Naive thymus-derived CD4-positive, alpha-beta T cell (primary cell): ENCODE measurements at regions not wholly inside any gene's neighbourhood (a gene's known extent, or its start where the extent isn't known, plus 50 kb on each side); places are given as distances from the start of the nearest gene placed in this dataset.
"Not testable (repeated sequence)": the region's sequence is repeated elsewhere in the genome, so short reads cannot be mapped to it uniquely, and the experiment has no call there.

ENCODE experiments used
- ATAC-seq: fragments of 150-1000 bp; cut with Tn5 transposase; 2 replicates; pipeline ENCODE4 v1.10.0; 2021; ENCODE audit warnings: mild to moderate bottlenecking, moderate library complexity
- CTCF ChIA-PET: fragments of 350-600 bp; sonication (Branson Sonifier 250); formaldehyde crosslinking; loops from one replicate; lab custom pipeline; 2021; ENCODE audit warnings: antibody characterized with exemption; lab: Charles Lee
- POLR2A ChIA-PET: fragments of 350-600 bp; sonication (Branson Sonifier 250); formaldehyde crosslinking; loops from one replicate; lab custom pipeline; 2021; ENCODE audit warnings: antibody characterized with exemption, inconsistent platforms; lab: Charles Lee
- DNase-seq, 9 donors: peaks; one replicate each; pipeline versions ENCODE4 v3.0.0 to v3.0.0-alpha.2; 2020 to 2022; ENCODE audit warnings: mixed read lengths in 1 of 9
- H3K27ac ChIP-seq: one replicate; pipeline ENCODE4 v1.7.0; 2013; ENCODE audit warnings: mild to moderate bottlenecking, low read depth, low read length, moderate library complexity
- H3K27me3 ChIP-seq, 2 donors: one replicate each; pipeline ENCODE4 v1.7.0; 2013; ENCODE audit warnings: low read length in 2 of 2, mild to moderate bottlenecking in 2 of 2, moderate library complexity in 2 of 2; ENCODE audit not compliant: control insufficient read depth in 2 of 2, insufficient read depth in 2 of 2
- H3K36me3 ChIP-seq, 3 experiments: 1 replicate in 2 of 3; 2 replicates in 1 of 3; pipeline ENCODE4 v1.7.0; 2013; ENCODE audit warnings: low read length in 3 of 3, mild to moderate bottlenecking in 3 of 3, moderate library complexity in 1 of 3; ENCODE audit not compliant: insufficient read depth in 3 of 3, control insufficient read depth in 2 of 3
- H3K4me1 ChIP-seq, 2 donors: one replicate each; pipeline ENCODE4 v1.7.0; 2013; ENCODE audit warnings: low read length in 2 of 2, mild to moderate bottlenecking in 2 of 2, moderate library complexity in 1 of 2; ENCODE audit not compliant: control insufficient read depth in 2 of 2, insufficient read depth in 2 of 2
- H3K4me3 ChIP-seq: 2 replicates; pipeline ENCODE4 v1.7.0; 2013; ENCODE audit warnings: mild to moderate bottlenecking, low read length
- H3K9me3 ChIP-seq, 3 experiments: 1 replicate in 2 of 3; 2 replicates in 1 of 3; pipeline ENCODE4 v1.7.0; 2013; ENCODE audit warnings: low read length in 3 of 3; ENCODE audit not compliant: control insufficient read depth in 2 of 3
- H3K27ac Mint-ChIP-seq, 9 donors: one replicate each; pipeline ENCODE4 v1.8.0; 2020 to 2022; ENCODE audit warnings: mixed read lengths in 9 of 9, mild to moderate bottlenecking in 8 of 9, moderate library complexity in 5 of 9, inconsistent platforms in 2 of 9
- H3K27me3 Mint-ChIP-seq, 5 donors: one replicate each; pipeline ENCODE4 v1.8.0; 2021 to 2022; ENCODE audit warnings: mixed read lengths in 5 of 5, mild to moderate bottlenecking in 1 of 5
- H3K36me3 Mint-ChIP-seq, 5 donors: one replicate each; pipeline ENCODE4 v1.8.0; 2020 to 2022; ENCODE audit warnings: mixed read lengths in 5 of 5, mild to moderate bottlenecking in 3 of 5, inconsistent platforms in 1 of 5
- H3K4me1 Mint-ChIP-seq, 7 donors: one replicate each; pipeline ENCODE4 v1.8.0; 2020 to 2022; ENCODE audit warnings: mixed read lengths in 7 of 7, mild to moderate bottlenecking in 3 of 7, inconsistent platforms in 1 of 7
- H3K4me3 Mint-ChIP-seq, 10 donors: one replicate each; pipeline ENCODE4 v1.8.0; 2020 to 2022; ENCODE audit warnings: mild to moderate bottlenecking in 10 of 10, mixed read lengths in 10 of 10, moderate library complexity in 6 of 10, inconsistent platforms in 2 of 10
- H3K9me3 Mint-ChIP-seq, 11 donors: one replicate each; pipeline ENCODE4 v1.8.0; 2020 to 2022; ENCODE audit warnings: mixed read lengths in 11 of 11, mild to moderate bottlenecking in 4 of 11, inconsistent platforms in 1 of 11, moderate library complexity in 1 of 11
- intact Hi-C, 2 donors: fragments of 100-400 bp; cut with micrococcal nuclease; formaldehyde crosslinking; loops; one replicate each; pipeline ENCODE4 v1.15.1; 2023

GRCh38 chr3:13185737-13186434, 112.7 kb upstream of the IQSEC1 start:
- no peaks in the 10 kb centered on the region for H3K4me1 ChIP-seq
- H3K27ac ChIP-seq: no peak overlapping the region
- ATAC-seq: no peak
- DNase-seq: no peak
- Mint-ChIP-seq H3K9me3 (peaks cover 0 to 35% (median 18%) of the 10 kb centered on the region in 11 donors), H3K4me3 (no peak overlapping the region), H3K36me3 (peaks cover 0 to 14% (median 9%) of the 10 kb centered on the region in 5 donors), H3K27me3 (peaks cover 0 to 13% (median 12%) of the 10 kb centered on the region in 5 donors), H3K27ac (no peak overlapping the region), H3K4me1 (peaks cover 0 to 15% (median 7%) of the 10 kb centered on the region in 7 donors)
- intact Hi-C loops: no loop called here
- no peaks in the 10 kb centered on the region for H3K27me3 ChIP-seq
- H3K36me3 ChIP-seq: peaks cover 0 to 3% (median 0%) of the 10 kb centered on the region in 3 experiments
- no peak overlapping the region for H3K4me3 ChIP-seq
- POLR2A ChIA-PET: no interaction called here
- peaks cover 0 to 9% (median 0%) of the 10 kb centered on the region in 3 experiments for H3K9me3 ChIP-seq
- CTCF ChIA-PET: interaction anchor here (0.5 kb wide), 1 partner anchor 11 kb away, joined by 4 read pairs; no protein-coding TSS in a partner anchor

GRCh38 chr3:13179582-13180210, 106.5 kb upstream of the IQSEC1 start:
- H3K36me3 ChIP-seq, ATAC-seq, DNase-seq, H3K4me3 ChIP-seq, H3K27ac Mint-ChIP-seq, H3K27ac ChIP-seq, POLR2A ChIA-PET, CTCF ChIA-PET, H3K4me3 Mint-ChIP-seq, H3K27me3 Mint-ChIP-seq, H3K4me1 Mint-ChIP-seq, H3K4me1 ChIP-seq, H3K36me3 Mint-ChIP-seq, intact Hi-C loops, H3K27me3 ChIP-seq: not testable (repeated sequence)
- peaks cover 0 to 11% (median 5%) of the 10 kb centered on the region in 3 experiments for H3K9me3 ChIP-seq
- H3K9me3 Mint-ChIP-seq: peaks cover 4 to 51% (median 20%) of the 10 kb centered on the region in 11 donors

- Histone ChIP-seq H3K4me1 (no peaks in the 10 kb centered on the region), H3K9me3 (peaks cover 0 to 11% (median 5%) of the 10 kb centered on the region in 3 experiments), H3K27ac (no peak overlapping the region), H3K36me3 (no peaks in the 10 kb centered on the region), H3K27me3 (no peaks in the 10 kb centered on the region), H3K4me3 (no peak overlapping the region)
- ATAC-seq (no peak), DNase-seq (no peak)
- ChIA-PET CTCF (no interaction called here), POLR2A (no interaction called here)
- Mint-ChIP-seq H3K4me3 (no peak overlapping the region), H3K4me1 (no peaks in the 10 kb centered on the region), H3K27ac (no peak overlapping the region), H3K27me3 (peaks cover 0 to 5% (median 2%) of the 10 kb centered on the region in 5 donors), H3K9me3 (peaks cover 4 to 47% (median 20%) of the 10 kb centered on the region in 11 donors), H3K36me3 (peaks cover 0 to 5% (median 1%) of the 10 kb centered on the region in 5 donors)
- intact Hi-C loops: no loop called here
These were observed 106.0 kb upstream of the IQSEC1 start for GRCh38 chr3:13179181-13179580.

- Mint-ChIP-seq H3K27ac (no peak overlapping the region), H3K4me1 (no peaks in the 10 kb centered on the region), H3K27me3 (peaks cover 0 to 5% (median 0%) of the 10 kb centered on the region in 5 donors), H3K36me3 (peaks cover 0 to 5% (median 1%) of the 10 kb centered on the region in 5 donors), H3K4me3 (no peak overlapping the region), H3K9me3 (peaks cover 4 to 37% (median 19%) of the 10 kb centered on the region in 11 donors)
- H3K36me3 ChIP-seq: no peaks in the 10 kb centered on the region
- ChIA-PET POLR2A (no interaction called here), CTCF (no interaction called here)
- DNase-seq (no peak), ATAC-seq (no peak)
- H3K4me1 ChIP-seq: no peaks in the 10 kb centered on the region
- intact Hi-C loops: no loop called here
- no peak overlapping the region for H3K4me3 ChIP-seq
- H3K9me3 ChIP-seq: peaks cover 0 to 11% (median 5%) of the 10 kb centered on the region in 3 experiments
- no peak overlapping the region for H3K27ac ChIP-seq
- H3K27me3 ChIP-seq: no peaks in the 10 kb centered on the region
These were observed 104.9 kb upstream of the IQSEC1 start for GRCh38 chr3:13178107-13178506.

GRCh38 chr3:13177641-13178040, 104.4 kb upstream of the IQSEC1 start:
- Mint-ChIP-seq H3K9me3 (peaks cover 4 to 37% (median 19%) of the 10 kb centered on the region in 11 donors), H3K36me3 (peaks cover 0 to 5% (median 1%) of the 10 kb centered on the region in 5 donors), H3K27me3 (peaks cover 0 to 5% (median 0%) of the 10 kb centered on the region in 5 donors), H3K4me1 (no peaks in the 10 kb centered on the region), H3K27ac (no peak overlapping the region), H3K4me3 (no peak overlapping the region)
- Histone ChIP-seq H3K27ac (no peak overlapping the region), H3K36me3 (no peaks in the 10 kb centered on the region), H3K4me1 (no peaks in the 10 kb centered on the region), H3K4me3 (no peak overlapping the region), H3K9me3 (peaks cover 0 to 11% (median 5%) of the 10 kb centered on the region in 3 experiments), H3K27me3 (no peaks in the 10 kb centered on the region)
- no peak for DNase-seq
- no peak for ATAC-seq
- POLR2A ChIA-PET: no interaction called here
- CTCF ChIA-PET: no interaction called here
- intact Hi-C loops: no loop called here

GRCh38 chr3:13177236-13177635, 104.0 kb upstream of the IQSEC1 start:
- no peak for ATAC-seq
- CTCF ChIA-PET: no interaction called here
- intact Hi-C loops: no loop called here
- no peak overlapping the region for H3K27ac ChIP-seq
- peaks cover 4 to 34% (median 17%) of the 10 kb centered on the region in 11 donors for H3K9me3 Mint-ChIP-seq
- peaks cover 0 to 2% (median 0%) of the 10 kb centered on the region in 5 donors for H3K27me3 Mint-ChIP-seq
- no peaks in the 10 kb centered on the region for H3K4me1 ChIP-seq
- H3K4me3 ChIP-seq: no peak overlapping the region
- H3K4me3 Mint-ChIP-seq: no peak overlapping the region
- POLR2A ChIA-PET: no interaction called here
- no peaks in the 10 kb centered on the region for H3K27me3 ChIP-seq
- no peak for DNase-seq
- H3K27ac Mint-ChIP-seq: no peak overlapping the region
- H3K36me3 Mint-ChIP-seq: peaks cover 0 to 5% (median 1%) of the 10 kb centered on the region in 5 donors
- no peaks in the 10 kb centered on the region for H3K4me1 Mint-ChIP-seq
- H3K36me3 ChIP-seq: no peaks in the 10 kb centered on the region
- H3K9me3 ChIP-seq: peaks cover 0 to 11% (median 5%) of the 10 kb centered on the region in 3 experiments
